Immature natural killer cell (primary cell): ENCODE measurements at regions not wholly inside any gene's neighbourhood (a gene's known extent, or its start where the extent isn't known, plus 50 kb on each side); places are given as distances from the start of the nearest gene placed in this dataset.
"Not testable (repeated sequence)": the region's sequence is repeated elsewhere in the genome, so short reads cannot be mapped to it uniquely, and the experiment has no call there.

Experiments used
- DNase-seq, 3 donors: peaks; one replicate each; pipeline ENCODE4 v3.0.0; 2022; ENCODE audit warnings: mixed read lengths in 1 of 3
- H3K27ac Mint-ChIP-seq, 6 donors: one replicate each; pipeline ENCODE4 v1.8.0; 2020; ENCODE audit warnings: mixed read lengths in 6 of 6, mild to moderate bottlenecking in 5 of 6, inconsistent platforms in 4 of 6, moderate library complexity in 3 of 6
- H3K27me3 Mint-ChIP-seq, 3 donors: one replicate each; pipeline ENCODE4 v1.8.0; 2020 to 2021; ENCODE audit warnings: low read depth in 3 of 3, mild to moderate bottlenecking in 3 of 3, mixed read lengths in 3 of 3, moderate library complexity in 3 of 3, inconsistent platforms in 1 of 3
- H3K36me3 Mint-ChIP-seq, 3 donors: one replicate each; pipeline ENCODE4 v1.8.0; 2020; ENCODE audit warnings: mixed read lengths in 3 of 3, inconsistent platforms in 2 of 3, mild to moderate bottlenecking in 2 of 3
- H3K4me1 Mint-ChIP-seq, 2 donors: one replicate each; pipeline ENCODE4 v1.8.0; 2020; ENCODE audit warnings: inconsistent platforms in 2 of 2, mild to moderate bottlenecking in 2 of 2, mixed read lengths in 2 of 2, moderate library complexity in 1 of 2
- H3K4me3 Mint-ChIP-seq, 5 donors: one replicate each; pipeline ENCODE4 v1.8.0; 2020; ENCODE audit warnings: mild to moderate bottlenecking in 5 of 5, mixed read lengths in 5 of 5, inconsistent platforms in 3 of 5, moderate library complexity in 3 of 5
- H3K9me3 Mint-ChIP-seq, 6 donors: one replicate each; pipeline ENCODE4 v1.8.0; 2020; ENCODE audit warnings: mild to moderate bottlenecking in 6 of 6, mixed read lengths in 6 of 6, inconsistent platforms in 4 of 6, moderate library complexity in 3 of 6

DNA sequence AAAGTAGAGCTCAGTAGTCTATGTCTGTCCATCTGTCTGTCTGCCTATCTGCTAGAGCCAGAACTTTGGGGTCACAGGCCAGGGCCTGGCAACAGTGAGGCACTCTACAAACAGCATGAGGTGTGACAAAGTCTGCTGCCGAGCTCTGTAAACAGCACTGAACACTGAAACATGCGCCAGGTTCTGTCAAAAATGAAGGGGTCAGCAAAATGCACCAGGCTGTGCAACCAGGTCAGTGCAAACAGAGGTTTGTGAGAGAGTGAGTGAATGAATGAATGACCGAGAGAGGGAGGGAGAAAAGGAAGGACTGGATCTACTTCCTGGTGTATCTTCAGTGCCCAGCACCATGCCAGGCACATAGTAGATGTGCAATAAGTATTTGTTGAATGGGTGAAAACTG, 1957.8 kb downstream of the FOXD4L5 start:
- H3K4me1 Mint-ChIP-seq, H3K36me3 Mint-ChIP-seq, H3K9me3 Mint-ChIP-seq, H3K27ac Mint-ChIP-seq, H3K4me3 Mint-ChIP-seq, DNase-seq, H3K27me3 Mint-ChIP-seq: not testable (repeated sequence)

DNA sequence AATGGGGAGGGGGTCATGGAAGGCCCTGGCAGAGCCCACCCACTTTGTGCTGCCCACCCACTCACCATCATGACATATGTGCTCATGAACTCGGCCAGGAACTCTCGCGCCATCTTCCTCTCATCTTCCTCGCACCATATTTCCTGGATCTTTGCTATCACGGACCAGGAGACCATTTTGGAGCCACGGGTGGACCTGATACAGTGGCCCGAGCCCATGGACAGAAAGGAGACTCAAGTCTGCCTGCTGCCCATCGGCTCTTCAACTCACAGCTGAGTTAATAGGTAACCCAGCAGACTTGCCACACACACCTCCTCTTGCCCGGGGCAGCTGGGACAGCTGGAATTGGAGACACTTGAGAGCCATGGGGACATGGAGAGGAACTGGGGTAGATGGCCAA, 1958.3 kb downstream of the FOXD4L5 start:
- H3K36me3 Mint-ChIP-seq, H3K9me3 Mint-ChIP-seq, H3K4me1 Mint-ChIP-seq: not testable (repeated sequence)

DNA sequence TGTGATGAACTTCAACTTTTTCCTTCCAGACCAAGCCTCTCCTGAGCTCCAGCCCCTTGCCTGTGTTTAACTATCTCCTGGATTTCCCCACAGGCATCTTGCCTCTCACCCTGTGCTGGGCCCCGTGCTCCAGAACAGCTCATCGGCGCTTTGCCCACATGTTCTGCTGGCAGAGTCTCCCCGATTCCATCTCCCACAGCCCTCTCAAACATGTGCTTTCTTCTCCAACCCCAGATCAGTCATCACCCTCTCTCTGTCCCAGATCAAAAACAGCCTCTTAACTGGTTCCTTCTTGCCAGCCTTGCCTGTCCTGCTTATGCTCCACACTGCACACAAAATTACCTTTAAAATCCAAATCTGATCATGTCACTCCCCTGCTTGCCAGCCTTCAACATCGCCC, 1959.3 kb downstream of the FOXD4L5 start:
- H3K36me3 Mint-ChIP-seq, H3K4me1 Mint-ChIP-seq, DNase-seq, H3K4me3 Mint-ChIP-seq, H3K9me3 Mint-ChIP-seq, H3K27ac Mint-ChIP-seq, H3K27me3 Mint-ChIP-seq: not testable (repeated sequence)

More for the DNA sequence above, 1958.3 kb downstream of the FOXD4L5 start:
- DNase-seq, H3K27me3 Mint-ChIP-seq, H3K27ac Mint-ChIP-seq, H3K4me3 Mint-ChIP-seq: not testable (repeated sequence)

DNA sequence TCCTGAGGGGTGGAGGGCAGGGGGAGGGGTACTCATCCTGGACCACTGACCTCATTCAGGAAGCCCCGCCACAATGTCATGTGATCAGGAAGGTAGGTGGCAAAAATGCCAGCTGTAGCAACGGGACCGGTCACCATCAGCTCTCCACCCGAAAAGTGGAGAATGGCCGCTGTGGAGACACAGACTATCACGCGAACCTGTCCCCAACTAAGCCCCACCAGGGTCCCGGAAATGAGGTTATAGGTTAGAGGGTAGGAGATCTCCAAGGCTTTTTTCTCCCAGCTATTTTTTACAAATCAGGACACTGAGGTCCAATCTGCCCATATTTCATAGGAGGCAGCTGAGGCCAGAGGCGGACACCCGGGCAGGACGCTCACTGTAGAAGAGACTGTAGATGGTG, 1966.9 kb downstream of the FOXD4L5 start:
- H3K27me3 Mint-ChIP-seq, H3K4me1 Mint-ChIP-seq, H3K27ac Mint-ChIP-seq, DNase-seq, H3K4me3 Mint-ChIP-seq, H3K36me3 Mint-ChIP-seq, H3K9me3 Mint-ChIP-seq: not testable (repeated sequence)

DNA sequence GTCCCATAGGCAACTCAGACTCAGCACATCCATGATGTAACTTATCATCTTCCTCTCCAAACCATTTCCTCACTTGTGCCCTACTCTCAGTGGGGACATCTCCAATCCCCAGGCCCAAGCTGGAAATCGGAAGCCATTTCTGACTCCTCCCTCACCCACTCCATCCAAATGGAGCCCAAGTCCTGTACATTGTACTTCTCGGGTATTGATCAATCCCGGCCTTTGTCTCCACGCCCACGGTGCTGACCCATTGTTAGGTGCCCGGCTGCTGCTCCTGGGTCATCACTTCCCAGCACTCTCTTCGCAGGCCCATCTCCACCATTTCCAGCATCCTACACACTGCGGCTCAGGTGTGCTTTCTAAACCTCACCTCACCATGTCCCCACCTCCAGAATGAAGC, 1969.6 kb downstream of the FOXD4L5 start:
- not testable (repeated sequence) for H3K36me3 Mint-ChIP-seq, H3K27me3 Mint-ChIP-seq, H3K4me1 Mint-ChIP-seq, H3K4me3 Mint-ChIP-seq, H3K27ac Mint-ChIP-seq, H3K9me3 Mint-ChIP-seq, DNase-seq

DNA sequence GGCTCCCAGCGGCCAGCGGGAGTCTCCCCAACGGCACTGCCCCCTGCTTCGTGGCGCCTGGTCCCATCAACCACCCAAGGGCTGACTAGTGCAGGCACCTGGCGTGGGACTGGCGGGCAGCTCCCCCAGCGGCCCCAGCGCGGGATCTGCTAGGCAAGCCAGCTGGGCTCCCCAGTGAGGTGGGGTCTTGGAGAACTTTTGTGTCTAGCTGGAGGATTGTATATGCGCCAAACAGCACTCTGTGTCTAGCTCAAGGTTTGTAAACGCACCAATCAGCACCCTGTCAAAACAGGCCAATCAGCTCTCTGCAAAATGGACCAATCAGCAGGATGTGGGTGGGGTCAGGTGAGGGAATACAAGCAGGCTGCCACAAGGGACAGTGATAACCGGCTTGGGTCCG, 1988.2 kb downstream of the FOXD4L5 start:
- not testable (repeated sequence) for DNase-seq, H3K4me1 Mint-ChIP-seq, H3K4me3 Mint-ChIP-seq, H3K36me3 Mint-ChIP-seq, H3K27ac Mint-ChIP-seq, H3K9me3 Mint-ChIP-seq, H3K27me3 Mint-ChIP-seq

DNA sequence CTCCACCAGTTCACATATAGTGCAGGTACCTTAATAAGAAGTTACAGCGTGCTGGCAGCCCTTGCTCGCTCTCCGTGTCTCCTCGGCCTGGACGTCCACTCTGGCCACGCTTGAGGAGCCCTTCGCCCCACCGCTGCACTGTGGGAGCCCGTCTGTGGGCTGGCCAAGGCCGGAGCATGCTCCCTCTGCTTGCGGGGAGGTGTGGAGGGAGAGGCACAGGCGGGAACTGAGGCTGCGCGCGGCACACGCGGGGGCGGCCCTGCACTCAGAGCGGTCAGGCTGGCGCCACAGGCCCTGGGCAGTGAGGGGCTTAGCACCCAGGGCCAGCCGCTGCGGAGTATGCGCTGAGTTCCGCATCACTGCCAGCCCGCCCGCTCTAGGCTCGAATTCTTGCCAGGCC, 1988.6 kb downstream of the FOXD4L5 start:
- H3K27me3 Mint-ChIP-seq, H3K9me3 Mint-ChIP-seq, H3K36me3 Mint-ChIP-seq, H3K27ac Mint-ChIP-seq, H3K4me1 Mint-ChIP-seq, DNase-seq, H3K4me3 Mint-ChIP-seq: not testable (repeated sequence)

DNA sequence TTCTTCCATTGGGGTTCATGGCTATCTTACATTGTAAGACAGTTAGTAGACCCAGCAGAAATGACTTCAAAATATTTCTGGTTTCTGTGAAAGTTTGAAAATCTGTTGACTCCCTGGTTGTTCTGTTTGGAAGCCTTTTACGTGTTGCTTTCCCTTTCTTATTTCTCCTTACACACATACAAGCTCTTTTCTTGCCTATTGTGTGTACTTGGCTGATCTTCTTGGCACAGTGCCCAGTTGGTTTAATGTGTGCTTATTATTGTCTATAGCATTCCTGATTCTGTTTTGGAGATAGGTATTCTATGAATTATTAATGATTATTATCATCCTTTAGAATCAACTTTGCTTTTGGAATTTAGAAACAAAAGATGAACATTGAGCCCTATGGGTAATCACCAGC, 1995.0 kb downstream of the FOXD4L5 start:
- H3K27me3 Mint-ChIP-seq, result not testable (repeated sequence)

More for the DNA sequence above, 1995.0 kb downstream of the FOXD4L5 start:
- H3K4me3 Mint-ChIP-seq, H3K36me3 Mint-ChIP-seq, H3K9me3 Mint-ChIP-seq, DNase-seq, H3K27ac Mint-ChIP-seq, H3K4me1 Mint-ChIP-seq: not testable (repeated sequence)
